Ishikawa (cell line): ENCODE measurements at regions not wholly inside any gene's neighbourhood (a gene's known extent, or its start where the extent isn't known, plus 50 kb on each side); places are given as distances from the start of the nearest gene placed in this dataset.

Experiments
- CREB1 ChIP-seq: IDR thresholded peaks from 2 replicates; pipeline ENCODE4 v1.6.1; 2012; ENCODE audit warnings: low read depth
- EP300 ChIP-seq: IDR thresholded peaks from 2 replicates; pipeline ENCODE4 v1.6.1; 2012; ENCODE audit warnings: borderline replicate concordance
- FOXM1 ChIP-seq: IDR thresholded peaks from 2 replicates; pipeline ENCODE4 v1.6.1; 2012; ENCODE audit warnings: low read depth, borderline replicate concordance
- NFIC ChIP-seq: IDR thresholded peaks from 2 replicates; pipeline ENCODE4 v1.6.1; 2012
- RAD21 ChIP-seq: IDR thresholded peaks from 2 replicates; pipeline ENCODE4 v1.6.1; 2012; ENCODE audit warnings: low read depth
- REST ChIP-seq: IDR thresholded peaks from 2 replicates; pipeline ENCODE4 v1.6.1; 2012; ENCODE audit warnings: low read depth, mild to moderate bottlenecking
- YY1 ChIP-seq: IDR thresholded peaks from 2 replicates; pipeline ENCODE4 v1.6.1; 2012; ENCODE audit warnings: low read depth

GRCh38 chr15:88744548-88745020 lies 58.7 kb upstream of the ACAN start:
- TF ChIP-seq FOXM1 (no peak), REST (no peak), RAD21 (no peak), NFIC (no peak), YY1 (no peak), EP300 (no peak), CREB1 (no peak)
